ENCODE measurements at regions not wholly inside any gene's neighbourhood (a gene's known extent, or its start where the extent isn't known, plus 50 kb on each side); places are given as distances from the start of the nearest gene placed in this dataset.

DNA sequence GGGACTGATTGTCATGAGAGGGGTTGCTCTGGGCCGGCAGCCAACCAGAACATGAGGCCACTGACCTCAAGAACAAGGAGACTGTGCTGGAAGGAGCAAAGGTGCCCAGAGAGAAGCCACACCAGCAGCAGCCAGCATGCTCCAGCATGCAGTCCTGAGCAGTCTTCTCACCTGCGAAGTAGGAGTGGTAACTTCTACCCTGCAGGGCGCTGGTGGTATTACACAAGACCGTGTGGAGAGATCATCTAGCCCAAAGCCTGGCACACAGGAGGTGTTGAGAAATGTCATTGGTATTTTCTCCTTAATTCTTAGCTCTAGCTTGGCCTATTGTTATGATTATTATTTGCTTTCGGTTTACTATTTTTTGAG is 132.7 kb downstream of the TSN start (continued):
- TF ChIP-seq, protein P1, sequence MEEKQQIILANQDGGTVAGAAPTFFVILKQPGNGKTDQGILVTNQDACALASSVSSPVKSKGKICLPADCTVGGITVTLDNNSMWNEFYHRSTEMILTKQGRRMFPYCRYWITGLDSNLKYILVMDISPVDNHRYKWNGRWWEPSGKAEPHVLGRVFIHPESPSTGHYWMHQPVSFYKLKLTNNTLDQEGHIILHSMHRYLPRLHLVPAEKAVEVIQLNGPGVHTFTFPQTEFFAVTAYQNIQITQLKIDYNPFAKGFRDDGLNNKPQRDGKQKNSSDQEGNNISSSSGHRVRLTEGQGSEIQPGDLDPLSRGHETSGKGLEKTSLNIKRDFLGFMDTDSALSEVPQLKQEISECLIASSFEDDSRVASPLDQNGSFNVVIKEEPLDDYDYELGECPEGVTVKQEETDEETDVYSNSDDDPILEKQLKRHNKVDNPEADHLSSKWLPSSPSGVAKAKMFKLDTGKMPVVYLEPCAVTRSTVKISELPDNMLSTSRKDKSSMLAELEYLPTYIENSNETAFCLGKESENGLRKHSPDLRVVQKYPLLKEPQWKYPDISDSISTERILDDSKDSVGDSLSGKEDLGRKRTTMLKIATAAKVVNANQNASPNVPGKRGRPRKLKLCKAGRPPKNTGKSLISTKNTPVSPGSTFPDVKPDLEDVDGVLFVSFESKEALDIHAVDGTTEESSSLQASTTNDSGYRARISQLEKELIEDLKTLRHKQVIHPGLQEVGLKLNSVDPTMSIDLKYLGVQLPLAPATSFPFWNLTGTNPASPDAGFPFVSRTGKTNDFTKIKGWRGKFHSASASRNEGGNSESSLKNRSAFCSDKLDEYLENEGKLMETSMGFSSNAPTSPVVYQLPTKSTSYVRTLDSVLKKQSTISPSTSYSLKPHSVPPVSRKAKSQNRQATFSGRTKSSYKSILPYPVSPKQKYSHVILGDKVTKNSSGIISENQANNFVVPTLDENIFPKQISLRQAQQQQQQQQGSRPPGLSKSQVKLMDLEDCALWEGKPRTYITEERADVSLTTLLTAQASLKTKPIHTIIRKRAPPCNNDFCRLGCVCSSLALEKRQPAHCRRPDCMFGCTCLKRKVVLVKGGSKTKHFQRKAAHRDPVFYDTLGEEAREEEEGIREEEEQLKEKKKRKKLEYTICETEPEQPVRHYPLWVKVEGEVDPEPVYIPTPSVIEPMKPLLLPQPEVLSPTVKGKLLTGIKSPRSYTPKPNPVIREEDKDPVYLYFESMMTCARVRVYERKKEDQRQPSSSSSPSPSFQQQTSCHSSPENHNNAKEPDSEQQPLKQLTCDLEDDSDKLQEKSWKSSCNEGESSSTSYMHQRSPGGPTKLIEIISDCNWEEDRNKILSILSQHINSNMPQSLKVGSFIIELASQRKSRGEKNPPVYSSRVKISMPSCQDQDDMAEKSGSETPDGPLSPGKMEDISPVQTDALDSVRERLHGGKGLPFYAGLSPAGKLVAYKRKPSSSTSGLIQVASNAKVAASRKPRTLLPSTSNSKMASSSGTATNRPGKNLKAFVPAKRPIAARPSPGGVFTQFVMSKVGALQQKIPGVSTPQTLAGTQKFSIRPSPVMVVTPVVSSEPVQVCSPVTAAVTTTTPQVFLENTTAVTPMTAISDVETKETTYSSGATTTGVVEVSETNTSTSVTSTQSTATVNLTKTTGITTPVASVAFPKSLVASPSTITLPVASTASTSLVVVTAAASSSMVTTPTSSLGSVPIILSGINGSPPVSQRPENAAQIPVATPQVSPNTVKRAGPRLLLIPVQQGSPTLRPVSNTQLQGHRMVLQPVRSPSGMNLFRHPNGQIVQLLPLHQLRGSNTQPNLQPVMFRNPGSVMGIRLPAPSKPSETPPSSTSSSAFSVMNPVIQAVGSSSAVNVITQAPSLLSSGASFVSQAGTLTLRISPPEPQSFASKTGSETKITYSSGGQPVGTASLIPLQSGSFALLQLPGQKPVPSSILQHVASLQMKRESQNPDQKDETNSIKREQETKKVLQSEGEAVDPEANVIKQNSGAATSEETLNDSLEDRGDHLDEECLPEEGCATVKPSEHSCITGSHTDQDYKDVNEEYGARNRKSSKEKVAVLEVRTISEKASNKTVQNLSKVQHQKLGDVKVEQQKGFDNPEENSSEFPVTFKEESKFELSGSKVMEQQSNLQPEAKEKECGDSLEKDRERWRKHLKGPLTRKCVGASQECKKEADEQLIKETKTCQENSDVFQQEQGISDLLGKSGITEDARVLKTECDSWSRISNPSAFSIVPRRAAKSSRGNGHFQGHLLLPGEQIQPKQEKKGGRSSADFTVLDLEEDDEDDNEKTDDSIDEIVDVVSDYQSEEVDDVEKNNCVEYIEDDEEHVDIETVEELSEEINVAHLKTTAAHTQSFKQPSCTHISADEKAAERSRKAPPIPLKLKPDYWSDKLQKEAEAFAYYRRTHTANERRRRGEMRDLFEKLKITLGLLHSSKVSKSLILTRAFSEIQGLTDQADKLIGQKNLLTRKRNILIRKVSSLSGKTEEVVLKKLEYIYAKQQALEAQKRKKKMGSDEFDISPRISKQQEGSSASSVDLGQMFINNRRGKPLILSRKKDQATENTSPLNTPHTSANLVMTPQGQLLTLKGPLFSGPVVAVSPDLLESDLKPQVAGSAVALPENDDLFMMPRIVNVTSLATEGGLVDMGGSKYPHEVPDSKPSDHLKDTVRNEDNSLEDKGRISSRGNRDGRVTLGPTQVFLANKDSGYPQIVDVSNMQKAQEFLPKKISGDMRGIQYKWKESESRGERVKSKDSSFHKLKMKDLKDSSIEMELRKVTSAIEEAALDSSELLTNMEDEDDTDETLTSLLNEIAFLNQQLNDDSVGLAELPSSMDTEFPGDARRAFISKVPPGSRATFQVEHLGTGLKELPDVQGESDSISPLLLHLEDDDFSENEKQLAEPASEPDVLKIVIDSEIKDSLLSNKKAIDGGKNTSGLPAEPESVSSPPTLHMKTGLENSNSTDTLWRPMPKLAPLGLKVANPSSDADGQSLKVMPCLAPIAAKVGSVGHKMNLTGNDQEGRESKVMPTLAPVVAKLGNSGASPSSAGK (IDR thresholded peaks at IDR 0.05), result peak; percentile 47; the same call in 1 of the 2 replicates
- TF ChIP-seq ZNF224 (CRISPR knock-in tag; IDR thresholded peaks at IDR 0.05) (no peak), XRCC5 (IDR thresholded peaks at IDR 0.05; ENCODE audit: low read depth, low read length) (no peak), SOX6 (IDR thresholded peaks at IDR 0.05) (no peak), FOXP1 (CRISPR knock-in tag; IDR thresholded peaks at IDR 0.05) (no peak), ZNF431 (CRISPR knock-in tag; IDR thresholded peaks at IDR 0.05) (no peak), ZBTB1 (CRISPR knock-in tag; IDR thresholded peaks at IDR 0.05; ENCODE audit: borderline replicate concordance, low read depth) (no peak)
- TF ChIP-seq, protein P2, sequence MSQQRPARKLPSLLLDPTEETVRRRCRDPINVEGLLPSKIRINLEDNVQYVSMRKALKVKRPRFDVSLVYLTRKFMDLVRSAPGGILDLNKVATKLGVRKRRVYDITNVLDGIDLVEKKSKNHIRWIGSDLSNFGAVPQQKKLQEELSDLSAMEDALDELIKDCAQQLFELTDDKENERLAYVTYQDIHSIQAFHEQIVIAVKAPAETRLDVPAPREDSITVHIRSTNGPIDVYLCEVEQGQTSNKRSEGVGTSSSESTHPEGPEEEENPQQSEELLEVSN (IDR thresholded peaks at IDR 0.05; ENCODE audit: borderline replicate concordance in 1 of 2, extremely low read depth in 1 of 2, insufficient read depth in 1 of 2, insufficient read length in 1 of 2, low read depth in 1 of 2, low read length in 1 of 2, poor library complexity in 1 of 2, severe bottlenecking in 1 of 2), result peak in 1 of 2 experiments; percentile 43
- TF ChIP-seq, protein P3, sequence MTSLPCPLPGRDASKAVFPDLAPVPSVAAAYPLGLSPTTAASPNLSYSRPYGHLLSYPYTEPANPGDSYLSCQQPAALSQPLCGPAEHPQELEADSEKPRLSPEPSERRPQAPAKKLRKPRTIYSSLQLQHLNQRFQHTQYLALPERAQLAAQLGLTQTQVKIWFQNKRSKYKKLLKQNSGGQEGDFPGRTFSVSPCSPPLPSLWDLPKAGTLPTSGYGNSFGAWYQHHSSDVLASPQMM (CRISPR knock-in tag; IDR thresholded peaks at IDR 0.05), result no peak
